Right renal cortex interstitium (tissue), 3 donors: ENCODE measurements at regions not wholly inside any gene's neighbourhood (a gene's known extent, or its start where the extent isn't known, plus 50 kb on each side); places are given as distances from the start of the nearest gene placed in this dataset.

Experiments
- DNase-seq, 3 donors: peaks; one replicate each; pipeline ENCODE4 v3.0.0-alpha.2; 2013; ENCODE audit warnings: low read depth in 3 of 3, low spot score in 2 of 3

DNA sequence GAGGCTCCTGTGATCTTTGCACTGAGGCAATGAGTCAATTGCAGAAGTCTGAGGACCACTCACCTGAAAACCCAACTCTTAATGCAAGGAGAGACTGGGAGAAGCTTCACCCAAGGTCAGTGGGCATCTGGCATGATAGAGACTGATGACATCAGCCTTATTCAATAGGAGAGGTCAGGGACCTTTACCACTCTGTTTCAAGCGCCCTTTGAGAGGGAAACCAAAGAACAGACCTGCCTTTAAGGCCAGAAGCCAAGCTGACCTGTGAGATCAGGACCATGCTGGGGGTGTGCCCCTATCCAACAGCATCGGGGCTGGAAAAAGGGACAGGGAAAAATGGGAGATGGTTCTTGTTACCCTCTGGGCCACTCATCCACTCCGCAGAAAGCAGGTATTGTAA is 83.3 kb upstream of the FOXN3 start:
- DNase-seq = no peak

DNA sequence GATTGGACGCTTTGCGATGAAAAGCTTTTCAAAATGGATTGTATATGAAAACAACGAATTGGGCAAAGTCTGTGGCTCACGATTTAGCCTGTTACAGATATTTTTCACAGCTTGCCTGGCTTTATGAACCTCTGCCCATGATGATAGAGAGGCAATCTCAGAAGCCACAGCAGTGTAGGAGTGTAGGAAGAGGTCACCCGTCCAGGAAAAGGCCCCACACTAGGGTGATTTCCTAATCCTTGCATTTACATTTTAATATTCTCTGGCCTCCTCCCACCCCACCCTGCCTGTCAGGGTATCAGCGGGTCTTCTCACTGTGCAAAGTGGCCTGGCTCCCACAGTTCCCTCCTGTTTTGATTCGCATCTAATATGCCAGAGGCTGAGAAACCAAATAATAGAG is 81.8 kb upstream of the FOXN3 start:
- no peak for DNase-seq

DNA sequence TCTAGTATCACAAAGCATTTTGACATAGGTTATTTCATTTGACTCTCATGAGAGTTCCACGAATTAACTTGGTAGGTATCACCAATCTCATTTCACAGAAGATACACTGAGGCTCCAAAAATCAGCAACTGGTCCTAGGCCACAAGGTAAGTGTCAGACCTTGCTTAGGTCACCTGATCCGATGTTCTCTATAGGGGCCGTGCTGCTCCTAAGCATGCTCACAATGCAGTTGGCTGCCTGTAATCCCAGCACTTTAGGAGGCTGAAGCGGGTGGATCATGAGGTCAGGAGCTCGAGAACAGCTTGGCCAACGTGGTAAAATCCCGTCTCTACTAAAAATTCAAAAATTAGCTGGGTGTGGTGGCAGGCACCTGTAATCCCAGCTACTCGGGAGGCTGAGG is 78.7 kb upstream of the FOXN3 start:
- DNase-seq = no peak

DNA sequence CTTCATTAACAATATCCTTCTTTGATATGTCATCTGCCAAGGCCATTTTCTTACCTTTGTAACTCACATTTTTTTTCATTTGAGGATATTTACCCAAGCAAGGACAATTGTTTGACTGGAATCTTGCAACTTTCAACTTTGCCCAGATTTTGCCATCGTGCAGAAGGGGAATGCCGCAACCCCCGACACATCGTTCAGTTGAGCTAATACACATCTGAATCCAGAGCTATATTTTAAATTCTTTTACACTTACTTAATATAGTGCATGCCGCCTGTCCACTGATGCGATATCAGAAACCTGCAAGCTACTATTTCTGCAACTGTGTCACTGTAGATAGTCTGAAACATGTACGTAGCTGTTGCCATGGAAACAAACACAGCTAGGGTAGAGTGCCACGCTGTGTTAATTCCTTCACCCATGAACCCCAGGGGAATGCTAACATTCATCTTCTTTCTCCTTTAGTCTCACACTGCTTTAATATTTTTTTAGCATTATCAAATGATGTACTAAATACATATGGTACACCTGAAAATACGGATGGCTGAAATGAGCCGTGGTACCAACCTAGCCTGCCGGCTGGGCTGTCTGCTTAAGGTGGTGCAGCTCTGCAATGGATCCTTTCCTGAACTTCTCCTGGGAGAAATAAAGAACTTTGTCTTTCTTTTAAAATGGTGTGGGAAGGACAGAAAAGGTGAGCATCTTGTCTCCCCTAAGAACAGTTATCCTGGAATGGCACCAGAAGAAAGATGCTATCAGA is 77.0 kb upstream of the FOXN3 start:
- DNase-seq = peak; percentile 34 to 57 (median 56)

DNA sequence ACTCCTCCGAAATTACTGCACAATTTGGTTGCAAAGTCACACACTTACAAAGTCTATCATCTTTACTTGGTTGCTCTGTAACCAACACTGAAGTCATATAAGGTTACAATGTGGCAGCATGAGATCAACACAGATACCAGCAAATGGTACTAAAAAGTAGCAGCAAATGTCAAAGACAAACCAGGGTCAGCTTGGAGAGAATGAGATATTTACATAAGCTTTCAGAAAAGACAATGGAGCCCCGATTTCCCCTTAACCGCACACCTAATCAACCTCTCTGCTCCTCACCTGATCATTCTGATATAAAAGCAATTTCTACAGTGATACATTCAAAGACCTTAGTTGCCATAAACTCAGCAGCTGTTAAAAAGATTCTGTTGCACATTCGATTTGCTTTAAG is 76.4 kb upstream of the FOXN3 start:
- DNase-seq = no peak

DNA sequence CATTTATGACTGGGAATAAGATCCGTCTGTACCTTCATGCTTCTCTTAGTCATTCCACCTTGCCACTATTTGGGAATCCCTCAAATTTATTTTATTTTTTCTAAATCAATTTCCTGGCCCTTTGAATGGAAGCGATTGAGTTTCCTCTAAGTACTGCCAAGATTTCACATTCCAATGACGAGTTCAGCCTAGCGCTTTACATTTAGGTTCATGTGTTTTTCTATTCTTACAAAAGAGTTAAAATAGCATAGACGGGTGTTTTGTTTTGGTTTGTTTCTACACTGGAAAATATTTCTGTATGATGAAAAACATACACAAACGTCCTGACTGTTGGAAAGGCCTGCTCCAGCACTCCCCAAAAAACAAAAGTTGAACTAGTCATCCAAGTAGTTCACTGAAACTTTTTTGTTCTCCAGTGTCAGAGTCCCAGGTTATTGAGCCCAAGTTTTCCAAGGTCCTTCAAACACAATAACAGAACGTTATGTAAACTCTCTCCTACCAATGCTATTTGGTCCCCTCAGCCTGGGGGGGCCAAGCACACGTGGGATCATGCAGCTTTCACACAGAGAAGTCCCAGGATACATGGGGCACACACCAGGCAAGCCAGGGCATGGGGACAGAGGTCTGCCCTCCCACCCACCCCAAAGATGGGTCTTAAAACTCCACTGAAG is 74.8 kb upstream of the FOXN3 start:
- no peak for DNase-seq

DNA sequence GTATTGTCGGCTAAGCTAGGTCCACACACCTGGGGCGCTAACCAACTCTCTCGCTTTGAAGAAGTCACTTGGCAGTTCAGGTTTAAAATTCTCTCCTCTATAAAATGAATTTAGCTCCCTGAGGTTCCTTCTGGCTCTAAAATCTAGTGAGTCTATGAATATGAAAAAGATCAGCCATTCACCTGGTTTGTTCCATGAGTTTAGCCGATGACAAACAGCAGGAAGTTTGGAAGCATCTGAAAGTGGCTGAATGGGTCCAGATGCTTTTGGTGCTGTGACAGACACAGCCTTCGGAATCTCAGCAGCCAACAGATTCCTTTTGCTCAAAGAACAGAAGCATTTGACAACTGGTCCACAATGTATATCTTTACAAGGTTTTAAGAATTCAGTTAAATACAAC is 73.4 kb upstream of the FOXN3 start:
- no peak for DNase-seq

DNA sequence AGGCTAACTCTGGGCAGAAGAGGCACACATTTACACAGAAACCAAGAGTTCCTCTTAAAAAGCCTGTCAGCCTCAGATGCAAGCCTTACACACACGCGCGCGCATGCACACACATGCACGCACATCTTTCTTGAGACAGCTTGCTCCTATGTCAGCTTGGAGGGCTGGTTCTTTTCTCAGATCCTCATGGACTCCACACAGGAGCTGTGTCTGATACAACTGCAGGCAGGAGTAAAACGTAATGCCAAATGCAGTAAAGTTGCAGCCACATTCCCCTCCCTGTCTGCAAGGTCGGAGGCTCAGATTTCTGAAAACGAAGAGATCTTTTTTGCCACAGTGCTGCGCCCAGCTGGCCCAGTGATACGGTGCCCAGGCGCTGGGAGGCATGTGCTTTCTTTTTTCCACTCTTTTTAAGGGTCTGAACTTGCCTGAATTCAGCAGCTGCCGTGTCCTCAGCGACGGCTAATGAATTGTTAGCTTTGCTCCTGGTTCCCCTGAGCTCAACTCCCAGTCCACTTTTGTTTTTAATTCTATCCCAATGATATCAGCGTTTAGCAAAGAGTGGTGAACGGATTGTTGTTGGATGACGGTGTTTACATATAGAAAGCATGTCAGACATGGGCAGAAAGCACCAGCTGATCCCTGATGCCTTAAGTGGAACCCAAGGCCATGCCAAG is 72.9 kb upstream of the FOXN3 start:
- peak in 2 of 3 donors; percentile 21 to 40 for DNase-seq

DNA sequence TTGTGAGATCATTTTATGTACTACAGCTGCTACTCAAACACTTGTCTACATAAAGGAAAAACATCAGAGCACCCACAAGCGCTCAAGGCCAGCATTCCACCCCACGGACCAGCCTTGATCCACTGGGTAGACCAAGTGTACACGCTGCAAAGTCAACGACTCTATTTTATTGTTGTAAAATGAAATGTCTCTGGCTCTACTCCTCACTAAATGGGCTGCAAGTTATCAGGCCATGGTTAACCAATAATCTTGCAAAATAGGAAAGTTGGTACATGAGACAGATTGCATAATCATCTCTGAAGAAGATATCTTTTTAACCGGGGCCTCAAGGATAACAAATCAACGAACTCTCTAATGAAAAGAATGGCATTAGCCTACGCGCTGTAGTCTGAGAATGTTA is 69.9 kb upstream of the FOXN3 start:
- DNase-seq = no peak

DNA sequence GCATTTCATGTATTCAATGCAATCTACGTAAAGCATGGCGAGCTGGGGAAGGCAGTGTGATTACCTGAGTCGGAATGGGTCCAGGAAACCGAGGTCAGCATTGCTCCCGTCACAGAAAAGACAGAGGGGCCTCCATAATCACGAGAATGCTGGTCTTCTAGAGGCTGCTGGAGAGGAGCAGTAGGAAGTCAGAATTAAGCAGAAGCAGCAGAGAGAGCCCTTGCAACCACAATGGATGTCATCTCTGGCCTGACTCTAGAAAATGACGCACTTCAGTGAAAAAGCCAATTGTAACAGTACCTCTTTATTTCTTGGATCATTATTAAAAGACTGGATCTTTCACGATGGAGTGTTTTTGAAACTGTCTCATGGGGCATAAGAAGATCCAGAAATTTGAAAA is 69.5 kb upstream of the FOXN3 start:
- no peak for DNase-seq

DNA sequence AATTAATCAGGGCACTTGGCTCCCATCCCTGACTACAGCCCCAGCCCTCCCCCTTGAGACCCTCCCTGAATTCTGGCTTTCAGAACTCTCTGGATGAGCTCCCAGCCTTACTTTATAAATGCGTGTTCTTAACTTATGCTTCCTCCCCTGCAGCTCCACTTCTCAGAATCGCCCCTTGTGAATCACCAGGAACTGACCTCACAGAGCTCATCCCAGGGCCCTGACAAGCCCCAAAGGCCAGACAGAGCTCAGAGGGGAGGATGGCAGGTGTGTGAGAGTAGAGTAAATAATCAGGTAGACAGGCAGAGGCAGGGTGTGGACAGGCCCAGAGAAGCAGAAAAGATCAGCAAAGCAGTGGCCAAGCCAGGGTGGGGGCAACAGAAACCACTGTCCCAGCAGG is 68.2 kb upstream of the FOXN3 start:
- no peak for DNase-seq

DNA sequence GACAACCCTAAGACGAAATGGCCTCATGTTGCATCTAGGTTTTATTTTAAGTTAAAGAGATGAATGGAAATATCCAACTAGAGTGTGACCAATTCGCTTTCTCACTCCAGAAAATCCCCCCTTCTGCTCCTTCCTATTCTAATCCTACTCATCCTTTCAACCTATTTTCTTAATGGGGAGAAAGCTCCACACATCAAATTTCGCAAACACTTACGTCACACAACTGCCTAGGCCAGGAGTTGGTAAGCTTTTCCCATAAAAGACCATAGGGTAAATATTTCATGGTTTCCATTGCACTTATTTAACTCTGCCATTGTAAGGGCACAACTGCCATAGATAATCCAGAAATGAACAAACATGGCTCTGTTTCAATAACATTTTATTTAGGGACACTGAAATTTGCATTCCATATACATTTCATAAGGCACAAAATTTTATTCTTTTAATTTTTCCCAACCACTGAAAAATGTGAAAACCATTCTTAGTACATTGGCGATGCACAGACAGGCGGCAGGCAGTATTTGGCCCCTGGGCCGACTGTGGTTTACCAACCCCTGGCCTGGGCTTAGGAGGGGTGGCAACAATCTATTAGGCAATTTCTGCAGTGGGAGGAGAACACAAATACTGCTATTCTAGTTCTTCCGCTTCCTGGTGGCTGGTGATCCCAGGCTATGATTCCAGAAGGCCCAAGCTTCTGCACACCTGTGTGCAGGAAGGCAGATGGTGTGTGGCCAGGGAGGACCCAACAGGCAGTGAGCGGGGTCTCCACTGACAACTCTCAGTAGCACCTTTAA is 67.2 kb upstream of the FOXN3 start:
- no peak for DNase-seq

DNA sequence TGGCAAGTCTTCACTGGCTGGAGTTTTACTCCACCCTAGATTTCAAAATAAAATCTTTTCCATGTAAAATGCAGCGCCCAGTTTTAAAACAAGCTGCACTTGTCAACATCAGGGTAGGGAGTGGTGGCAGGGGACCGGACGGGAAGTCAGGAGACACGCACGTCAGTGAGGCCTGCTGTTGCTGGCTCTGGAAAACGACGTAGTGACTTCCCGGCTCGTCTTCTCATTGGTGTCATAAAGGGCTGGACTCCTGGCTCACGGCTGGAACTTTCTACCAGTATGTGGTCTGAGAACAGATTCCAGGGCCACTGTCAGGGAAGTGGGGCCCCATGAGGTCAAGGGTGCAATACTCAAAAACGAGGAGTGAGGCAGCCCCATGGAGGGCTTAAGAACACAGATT is 64.2 kb upstream of the FOXN3 start:
- no peak for DNase-seq

DNA sequence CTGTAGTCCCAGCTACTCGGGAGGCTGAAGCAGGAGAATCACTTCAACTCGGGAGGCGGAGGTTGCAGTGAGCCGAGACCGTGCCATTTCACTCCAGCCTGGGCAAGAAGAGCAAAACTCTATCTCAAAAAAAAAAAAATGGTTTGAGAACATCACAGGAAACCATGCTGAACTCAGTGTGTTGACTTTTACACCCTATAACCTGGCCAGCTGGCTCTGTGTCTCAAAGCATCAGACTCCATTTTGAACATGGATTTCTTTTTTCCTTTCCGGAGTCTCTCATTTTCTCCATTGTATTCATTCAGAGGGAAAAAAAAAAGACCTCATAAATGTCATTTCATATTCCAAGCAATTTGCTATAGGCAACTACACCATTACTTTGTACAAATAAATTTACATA is 63.2 kb upstream of the FOXN3 start:
- no peak for DNase-seq

DNA sequence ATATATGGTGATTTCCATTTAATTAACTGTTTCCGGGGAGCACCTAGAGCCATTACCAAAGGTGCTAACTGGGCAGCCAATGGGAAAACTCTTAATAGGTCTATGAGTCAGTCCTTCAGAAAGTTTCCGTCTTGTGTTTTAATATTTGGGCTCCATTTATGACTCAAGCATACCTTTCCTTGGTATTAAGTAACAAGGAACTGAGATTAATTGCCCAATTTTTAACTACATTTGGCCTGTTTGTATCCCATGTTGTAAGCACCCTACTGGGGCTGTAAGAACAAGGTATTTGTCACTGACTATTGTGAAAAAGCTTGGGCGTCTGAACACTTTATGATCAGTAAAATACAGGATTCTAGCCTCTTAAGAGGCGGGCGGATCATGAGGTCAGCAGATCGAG is 62.8 kb upstream of the FOXN3 start:
- DNase-seq = no peak

DNA sequence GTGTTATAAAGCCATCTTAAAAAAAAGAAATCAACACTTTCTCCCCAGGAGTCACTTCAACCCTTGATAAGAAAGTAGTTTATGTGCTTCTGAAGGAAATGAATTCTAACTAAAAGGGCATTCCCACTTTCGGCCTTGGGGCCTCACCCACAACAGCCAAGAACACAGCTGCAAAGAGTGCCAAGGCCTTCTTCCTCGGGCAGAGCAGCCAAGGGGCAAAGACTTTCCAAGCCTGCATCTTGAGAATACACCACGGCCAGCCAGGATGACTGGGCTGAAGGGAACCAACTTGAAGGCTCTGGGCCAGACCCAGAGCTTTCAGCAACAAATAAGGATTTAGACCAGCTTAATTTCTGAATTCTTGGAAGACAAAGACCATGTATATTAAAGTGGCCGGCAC is 60.4 kb upstream of the FOXN3 start:
- DNase-seq = no peak

DNA sequence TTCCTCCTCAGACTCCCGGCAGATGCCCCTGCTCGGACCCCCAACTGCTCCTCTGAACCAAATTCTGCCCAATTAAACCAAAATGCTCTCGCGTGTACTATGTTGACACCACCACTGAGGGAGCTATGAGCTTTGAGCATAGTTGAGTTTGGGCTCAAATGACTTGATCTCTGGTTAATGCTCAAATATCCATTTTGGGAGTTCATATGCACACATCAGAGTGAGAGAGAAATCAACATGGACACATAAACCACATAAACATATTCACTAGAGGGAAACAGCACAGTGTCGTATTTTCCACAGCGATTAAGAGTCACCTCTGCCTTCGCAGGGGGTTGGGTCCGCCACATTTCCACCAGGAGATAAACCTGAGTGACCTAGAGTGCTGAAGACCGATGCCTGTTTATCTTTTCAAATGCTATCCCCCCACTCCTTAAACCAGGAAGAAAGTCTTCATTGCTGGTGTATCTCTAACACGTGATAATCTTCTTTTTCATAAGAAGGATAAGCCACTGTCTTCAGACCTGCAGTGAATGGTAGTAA is 59.4 kb upstream of the FOXN3 start:
- no peak for DNase-seq

DNA sequence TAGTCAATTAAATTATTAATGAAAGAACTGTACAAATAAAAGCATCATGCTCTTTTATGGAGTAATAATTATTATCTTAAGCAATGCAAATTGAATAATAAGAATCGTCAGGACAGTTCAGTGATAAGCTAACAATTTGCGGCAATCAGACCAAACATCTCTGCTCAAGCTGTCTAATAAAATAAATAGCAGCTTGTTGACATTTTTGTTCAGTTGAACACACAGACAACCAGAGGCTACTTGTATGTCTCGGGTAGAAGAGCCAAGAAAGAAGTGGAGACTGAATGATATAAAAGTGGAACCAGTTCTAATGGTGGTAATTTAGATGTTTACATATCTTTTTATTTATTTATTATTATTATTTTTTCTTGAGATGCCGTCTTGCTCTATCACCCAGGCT is 57.4 kb upstream of the FOXN3 start:
- no peak for DNase-seq

DNA sequence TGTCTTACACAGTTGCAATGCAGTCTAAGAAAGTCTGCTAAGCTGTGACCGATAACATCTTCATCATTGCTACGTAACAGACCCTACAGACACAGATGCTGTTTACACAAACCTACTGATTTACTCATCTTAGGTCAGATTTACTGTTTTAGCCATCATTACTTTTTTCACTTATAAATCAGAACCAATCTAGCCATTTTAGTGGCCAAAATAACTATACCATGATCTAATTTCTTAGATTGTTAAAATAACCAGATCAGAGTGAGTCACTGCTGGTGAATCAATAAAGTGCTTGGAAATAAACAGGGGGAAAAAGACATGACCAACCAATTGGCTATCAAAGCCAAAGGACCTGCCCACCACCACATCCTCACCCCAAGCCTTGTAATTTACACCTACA is 57.0 kb upstream of the FOXN3 start:
- DNase-seq = no peak

DNA sequence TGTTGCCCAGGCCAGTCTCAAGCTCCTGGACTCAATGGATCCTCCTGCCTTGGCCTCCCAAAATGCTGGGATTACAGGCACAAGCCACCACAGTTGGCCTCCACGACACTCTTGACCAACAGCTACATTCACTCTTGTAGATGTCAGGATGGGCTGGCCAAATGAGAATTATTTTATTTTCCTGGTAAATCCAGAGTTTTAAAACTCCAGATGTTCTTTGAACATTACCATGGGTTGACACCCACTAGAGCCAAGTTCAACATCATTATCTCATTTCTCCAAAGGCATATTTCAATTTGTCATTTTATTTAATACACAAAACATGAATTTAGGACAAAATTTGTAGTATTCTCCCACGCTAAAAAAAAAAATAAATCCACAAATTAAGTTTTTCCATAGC is 56.5 kb upstream of the FOXN3 start:
- no peak for DNase-seq

DNA sequence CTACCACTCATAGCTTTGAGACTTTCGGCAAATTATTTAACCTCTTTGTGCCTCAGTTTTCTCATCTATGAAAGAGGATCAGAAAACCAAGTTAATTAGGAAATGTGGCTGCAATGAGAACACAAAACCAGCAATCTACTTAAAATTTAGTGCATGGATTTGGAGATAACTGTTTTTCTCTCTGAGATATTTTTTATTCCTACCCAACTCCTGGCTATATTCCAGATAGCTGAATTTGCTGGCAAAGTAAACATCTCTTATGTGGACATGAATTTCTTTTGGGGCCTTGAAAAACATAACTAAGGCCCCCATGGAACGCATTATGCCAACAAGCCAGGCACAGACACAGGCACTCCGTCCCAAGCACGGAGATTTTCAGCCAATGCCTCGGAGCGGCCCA is 53.4 kb upstream of the FOXN3 start:
- DNase-seq = no peak
